B cell (primary cell): ENCODE measurements at regions not wholly inside any gene's neighbourhood (a gene's known extent, or its start where the extent isn't known, plus 50 kb on each side); places are given as distances from the start of the nearest gene placed in this dataset.

Experiments used
- ATAC-seq: fragments of 200-7000 bp; cut with Tn5 transposase; one replicate; pipeline ENCODE4 v1.10.0; 2021; ENCODE audit warnings: low read depth, mild to moderate bottlenecking, moderate number of reproducible peaks, moderate library complexity
- CTCF ChIA-PET: fragments of 350-600 bp; sonication (Branson Sonifier 250); formaldehyde crosslinking; loops from one replicate; lab custom pipeline; 2021; ENCODE audit warnings: antibody characterized with exemption, inconsistent platforms; lab: Charles Lee
- POLR2A ChIA-PET: fragments of 350-600 bp; sonication (Branson Sonifier 250); formaldehyde crosslinking; loops from one replicate; lab custom pipeline; 2021; ENCODE audit warnings: antibody characterized with exemption; lab: Charles Lee
- DNase-seq: peaks from one replicate; pipeline ENCODE4 v3.0.0; 2013
- H2AFZ ChIP-seq: 2 replicates; pipeline ENCODE4 v1.6.1; 2012; ENCODE audit warnings: mild to moderate bottlenecking, low read depth, low read length; ENCODE audit not compliant: insufficient read depth, poor library complexity, severe bottlenecking
- H3K27ac ChIP-seq, 2 donors: 1 replicate in 1 of 2; 2 replicates in 1 of 2; pipeline ENCODE4 v1.5.1; 2012 to 2013; ENCODE audit warnings: low read length in 2 of 2, mild to moderate bottlenecking in 2 of 2, moderate library complexity in 1 of 2
- H3K27me3 ChIP-seq, 4 experiments: fragments of 200-600 bp in 1 of 4; sonication (generic) in 1 of 4; replicated peaks in 1 of 4; 1 replicate in 2 of 4; 2 replicates in 2 of 4; pipeline versions ENCODE4 v1.6.1 to v1.7.0; 2013 to 2016; ENCODE audit warnings: low read length in 3 of 4, mild to moderate bottlenecking in 2 of 4, mixed read lengths in 1 of 4, moderate library complexity in 1 of 4; ENCODE audit not compliant: insufficient read depth in 4 of 4, control insufficient read depth in 3 of 4; ENCODE audit errors: control extremely low read depth in 1 of 4
- H3K36me3 ChIP-seq, 2 experiments: replicated peaks in 1 of 2; 1 replicate in 1 of 2; 2 replicates in 1 of 2; pipeline versions ENCODE4 v1.6.1 to v1.7.1; 2013; ENCODE audit warnings: low read length in 1 of 2; ENCODE audit not compliant: insufficient read depth in 2 of 2, control insufficient read depth in 1 of 2; ENCODE audit errors: control extremely low read depth in 1 of 2, extremely low read depth in 1 of 2
- H3K4me1 ChIP-seq, 2 donors: fragments of 200-600 bp in 1 of 2; sonication (generic) in 1 of 2; 1 replicate in 1 of 2; 2 replicates in 1 of 2; pipeline versions ENCODE4 v1.5.1 to v1.6.1; 2013 to 2017; ENCODE audit warnings: low read length in 2 of 2; ENCODE audit not compliant: control insufficient read depth in 2 of 2, insufficient read depth in 2 of 2
- H3K4me2 ChIP-seq: replicated peaks from 2 replicates; pipeline ENCODE3; 2012; ENCODE audit warnings: mild to moderate bottlenecking, low read depth, low read length; ENCODE audit not compliant: poor library complexity, severe bottlenecking
- H3K4me3 ChIP-seq, 5 experiments: fragments of 200-600 bp in 1 of 5; sonication (generic) in 1 of 5; 1 replicate in 3 of 5; 2 replicates in 2 of 5; pipeline versions ENCODE4 v1.5.1 to v1.7.0; 2011 to 2016; ENCODE audit warnings: low read length in 4 of 5, mild to moderate bottlenecking in 4 of 5, low read depth in 2 of 5, control low read depth in 1 of 5, moderate library complexity in 1 of 5; ENCODE audit not compliant: insufficient read depth in 1 of 5; ENCODE audit errors: control extremely low read depth in 1 of 5, extremely low read depth in 1 of 5
- H3K79me2 ChIP-seq: fragments of 200-600 bp; sonication (generic); one replicate; pipeline ENCODE4 v1.6.0; 2016; ENCODE audit warnings: low read length; ENCODE audit not compliant: control insufficient read depth, insufficient read depth
- H3K9ac ChIP-seq: fragments of 200-600 bp; sonication (generic); 2 replicates; pipeline ENCODE4 v1.6.1; 2017; ENCODE audit warnings: mild to moderate bottlenecking, low read length, moderate library complexity
- H3K9me3 ChIP-seq, 3 donors: one replicate each; pipeline versions ENCODE4 v1.6.1 to v1.7.1; 2013; ENCODE audit warnings: low read length in 2 of 3; ENCODE audit not compliant: control insufficient read depth in 2 of 3, insufficient read depth in 1 of 3; ENCODE audit errors: control extremely low read depth in 1 of 3
- H4K20me1 ChIP-seq: 2 replicates; pipeline ENCODE4 v1.6.0; 2012; ENCODE audit warnings: mild to moderate bottlenecking, low read length; ENCODE audit not compliant: insufficient read depth, control insufficient read depth, poor library complexity, severe bottlenecking
- H3K27ac Mint-ChIP-seq: one replicate; pipeline ENCODE4 v1.8.0; 2021; ENCODE audit warnings: mixed read lengths
- H3K27me3 Mint-ChIP-seq: one replicate; pipeline ENCODE4 v1.8.0; 2021; ENCODE audit warnings: mixed read lengths
- H3K4me1 Mint-ChIP-seq: one replicate; pipeline ENCODE4 v1.8.0; 2021; ENCODE audit warnings: mixed read lengths
- H3K4me3 Mint-ChIP-seq: one replicate; pipeline ENCODE4 v1.8.0; 2021; ENCODE audit warnings: mixed read lengths
- H3K9me3 Mint-ChIP-seq: one replicate; pipeline ENCODE4 v1.8.0; 2022; ENCODE audit warnings: mixed read lengths; ENCODE audit not compliant: insufficient read depth
- EZH2 ChIP-seq: IDR thresholded peaks from 2 replicates; pipeline ENCODE4 v1.6.1; 2012; ENCODE audit warnings: borderline replicate concordance, low read depth, mild to moderate bottlenecking, moderate library complexity, low read length; ENCODE audit not compliant: insufficient read depth, poor library complexity, severe bottlenecking
- WGBS: methylation state at CpG from one replicate; pipeline ENCODE4 v1.1.5; 2013; ENCODE audit warnings: missing lambda C conversion rate; ENCODE audit not compliant: insufficient coverage; 5-methylcytosine and 5-hydroxymethylcytosine counted together
- intact Hi-C: fragments of 100-400 bp; cut with micrococcal nuclease; formaldehyde crosslinking; loops from one replicate; pipeline ENCODE4 v1.10.0; 2022
- TF ChIP-seq, protein P1 (sequence below): fragments of 200-600 bp; IDR thresholded peaks from one replicate; pipeline ENCODE4 v1.8.0; 2022; ENCODE audit warnings: antibody characterized with exemption, mild to moderate bottlenecking

DNA sequence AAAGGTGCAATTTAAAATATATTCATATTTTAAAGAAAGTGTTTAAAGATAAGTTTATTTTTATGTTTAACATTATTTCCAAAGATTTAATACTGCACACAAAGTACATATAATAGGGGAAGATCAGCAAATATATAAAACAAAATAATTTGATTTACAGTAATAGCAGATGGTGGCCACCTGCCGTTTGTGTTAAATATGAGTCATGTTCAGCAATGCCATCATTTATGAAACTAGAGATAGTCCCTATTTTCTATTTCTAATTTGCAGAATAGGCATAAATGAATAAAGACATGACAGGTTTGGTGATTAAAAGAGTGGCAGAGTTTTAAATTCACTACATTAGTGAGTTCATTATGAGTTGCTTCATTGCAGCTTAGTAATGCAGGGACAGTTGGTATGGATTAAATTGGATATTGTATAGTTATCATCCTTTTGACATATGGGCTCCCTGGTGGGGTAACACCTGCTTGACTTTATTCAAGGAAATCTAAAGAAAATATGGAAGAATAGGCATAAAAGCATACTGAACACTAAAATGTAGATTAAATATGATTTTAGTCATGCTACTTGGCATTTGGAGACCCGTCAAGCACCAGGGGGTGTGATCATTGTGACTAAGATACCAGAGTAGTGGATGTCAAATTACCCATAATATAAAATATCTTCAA is 78.8 kb upstream of the BANK1 start:
- Histone ChIP-seq H3K27me3 (no peaks in the 10 kb centered on the region), H3K4me1 (no peaks in the 10 kb centered on the region), H3K4me2 (no peak overlapping the region), H3K27ac (no peak overlapping the region), H3K9ac (no peak overlapping the region), H4K20me1 (no peaks in the 10 kb centered on the region), H3K9me3 (peaks cover 5 to 16% (median 13%) of the 10 kb centered on the region in 3 donors), H3K79me2 (no peaks in the 10 kb centered on the region), H3K4me3 (no peak overlapping the region), H2AFZ (no peak overlapping the region), H3K36me3 (no peaks in the 10 kb centered on the region)
- intact Hi-C loops: no loop called here
- no peak for DNase-seq
- Mint-ChIP-seq H3K4me3 (no peak overlapping the region), H3K9me3 (peaks cover 4% of the 10 kb centered on the region), H3K27me3 (no peaks in the 10 kb centered on the region), H3K4me1 (peaks cover 2% of the 10 kb centered on the region), H3K27ac (no peak overlapping the region)
- no peak for ATAC-seq
- ChIA-PET CTCF (interaction anchor here (0.7 kb wide), 1 partner anchor 19 kb away, joined by 3 read pairs; no protein-coding TSS in a partner anchor), POLR2A (no interaction called here)
- TF ChIP-seq, protein P1, sequence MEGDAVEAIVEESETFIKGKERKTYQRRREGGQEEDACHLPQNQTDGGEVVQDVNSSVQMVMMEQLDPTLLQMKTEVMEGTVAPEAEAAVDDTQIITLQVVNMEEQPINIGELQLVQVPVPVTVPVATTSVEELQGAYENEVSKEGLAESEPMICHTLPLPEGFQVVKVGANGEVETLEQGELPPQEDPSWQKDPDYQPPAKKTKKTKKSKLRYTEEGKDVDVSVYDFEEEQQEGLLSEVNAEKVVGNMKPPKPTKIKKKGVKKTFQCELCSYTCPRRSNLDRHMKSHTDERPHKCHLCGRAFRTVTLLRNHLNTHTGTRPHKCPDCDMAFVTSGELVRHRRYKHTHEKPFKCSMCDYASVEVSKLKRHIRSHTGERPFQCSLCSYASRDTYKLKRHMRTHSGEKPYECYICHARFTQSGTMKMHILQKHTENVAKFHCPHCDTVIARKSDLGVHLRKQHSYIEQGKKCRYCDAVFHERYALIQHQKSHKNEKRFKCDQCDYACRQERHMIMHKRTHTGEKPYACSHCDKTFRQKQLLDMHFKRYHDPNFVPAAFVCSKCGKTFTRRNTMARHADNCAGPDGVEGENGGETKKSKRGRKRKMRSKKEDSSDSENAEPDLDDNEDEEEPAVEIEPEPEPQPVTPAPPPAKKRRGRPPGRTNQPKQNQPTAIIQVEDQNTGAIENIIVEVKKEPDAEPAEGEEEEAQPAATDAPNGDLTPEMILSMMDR: no peak
- TF ChIP-seq EZH2: no peak
- WGBS: no CpG with 5 or more reads among the region's 2 CpGs

DNA sequence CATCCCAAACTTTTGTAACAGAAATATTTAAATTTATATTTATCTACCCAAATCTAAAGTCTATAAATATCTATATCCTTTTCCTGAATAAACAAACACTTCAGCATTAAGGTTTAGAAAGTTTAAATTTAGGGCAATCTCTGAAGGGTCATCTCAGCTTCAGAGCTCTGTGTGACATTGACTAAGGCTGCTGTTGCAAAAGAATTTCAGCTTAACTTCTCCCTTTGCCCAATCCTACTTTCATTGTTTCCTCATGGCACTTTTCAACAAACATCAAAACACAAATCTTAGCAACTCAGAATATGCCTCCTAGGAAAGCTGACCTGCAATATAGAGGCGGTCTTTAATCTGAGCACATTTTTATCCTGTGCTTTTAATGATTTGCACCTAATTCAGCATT is 79.7 kb upstream of the BANK1 start:
- Histone ChIP-seq H3K9ac (no peak overlapping the region), H3K4me1 (no peaks in the 10 kb centered on the region), H3K4me2 (no peak overlapping the region), H3K9me3 (peaks cover 6 to 21% (median 9%) of the 10 kb centered on the region in 3 donors), H3K27ac (no peak overlapping the region), H3K79me2 (no peaks in the 10 kb centered on the region), H3K36me3 (no peaks in the 10 kb centered on the region), H2AFZ (no peak overlapping the region), H3K4me3 (no peak overlapping the region), H4K20me1 (no peaks in the 10 kb centered on the region), H3K27me3 (no peaks in the 10 kb centered on the region)
- no CpG with 5 or more reads among the region's 1 CpG for WGBS
- H3K4me3 Mint-ChIP-seq: no peak overlapping the region
- TF ChIP-seq EZH2: no peak
- TF ChIP-seq, protein P1: no peak
- intact Hi-C loops: no loop called here
- ATAC-seq (no peak), DNase-seq (no peak)
- H3K9me3 Mint-ChIP-seq: peaks cover 7% of the 10 kb centered on the region
- no peaks in the 10 kb centered on the region for H3K27me3 Mint-ChIP-seq
- ChIA-PET CTCF (interaction anchor here (0.6 to 0.7 kb wide), 3 partner anchors 19 to 1891 kb away, joined by 3 to 6 read pairs (median 3); no protein-coding TSS in a partner anchor), POLR2A (no interaction called here)
- no peaks in the 10 kb centered on the region for H3K4me1 Mint-ChIP-seq
- H3K27ac Mint-ChIP-seq: no peak overlapping the region
